ENCODE measurements at regions not wholly inside any gene's neighbourhood (a gene's known extent, or its start where the extent isn't known, plus 50 kb on each side); places are given as distances from the start of the nearest gene placed in this dataset.
"Not testable (repeated sequence)": the region's sequence is repeated elsewhere in the genome, so short reads cannot be mapped to it uniquely, and the experiment has no call there.

GRCh38 chr9:42283179-42283543 lies 99.7 kb downstream of the SPATA31A6 start:
- H3K4me3 ChIP-seq (IDR thresholded peaks at IDR 0.05; ENCODE audit: insufficient read depth, low read depth, low read length); H4K20me1 ChIP-seq (ENCODE audit: insufficient read depth); H3K36me3 ChIP-seq (ENCODE audit: insufficient read depth): not testable (repeated sequence)

GRCh38 chr9:42286145-42286845 lies 102.8 kb downstream of the SPATA31A6 start:
- not testable (repeated sequence) for H3K9ac ChIP-seq; H3K79me2 ChIP-seq (ENCODE audit: insufficient read depth, low read depth); H3K4me1 ChIP-seq (ENCODE audit: low read depth, poor library complexity, severe bottlenecking); H3K4me2 ChIP-seq; H2AFZ ChIP-seq (ENCODE audit: low read depth); H4K20me1 ChIP-seq (ENCODE audit: insufficient read depth); H3K27ac ChIP-seq; H3K27me3 ChIP-seq (ENCODE audit: insufficient read depth, low read depth); H3K36me3 ChIP-seq (ENCODE audit: insufficient read depth); H3K4me3 ChIP-seq (IDR thresholded peaks at IDR 0.05; ENCODE audit: insufficient read depth, low read depth, low read length)

More at GRCh38 chr9:42283179-42283543, 99.7 kb downstream of the SPATA31A6 start:
- not testable (repeated sequence) for H3K9ac ChIP-seq; H3K79me2 ChIP-seq (ENCODE audit: insufficient read depth, low read depth); H3K27me3 ChIP-seq (ENCODE audit: insufficient read depth, low read depth); H3K4me1 ChIP-seq (ENCODE audit: low read depth, poor library complexity, severe bottlenecking); H2AFZ ChIP-seq (ENCODE audit: low read depth); H3K4me2 ChIP-seq; H3K27ac ChIP-seq

DNA sequence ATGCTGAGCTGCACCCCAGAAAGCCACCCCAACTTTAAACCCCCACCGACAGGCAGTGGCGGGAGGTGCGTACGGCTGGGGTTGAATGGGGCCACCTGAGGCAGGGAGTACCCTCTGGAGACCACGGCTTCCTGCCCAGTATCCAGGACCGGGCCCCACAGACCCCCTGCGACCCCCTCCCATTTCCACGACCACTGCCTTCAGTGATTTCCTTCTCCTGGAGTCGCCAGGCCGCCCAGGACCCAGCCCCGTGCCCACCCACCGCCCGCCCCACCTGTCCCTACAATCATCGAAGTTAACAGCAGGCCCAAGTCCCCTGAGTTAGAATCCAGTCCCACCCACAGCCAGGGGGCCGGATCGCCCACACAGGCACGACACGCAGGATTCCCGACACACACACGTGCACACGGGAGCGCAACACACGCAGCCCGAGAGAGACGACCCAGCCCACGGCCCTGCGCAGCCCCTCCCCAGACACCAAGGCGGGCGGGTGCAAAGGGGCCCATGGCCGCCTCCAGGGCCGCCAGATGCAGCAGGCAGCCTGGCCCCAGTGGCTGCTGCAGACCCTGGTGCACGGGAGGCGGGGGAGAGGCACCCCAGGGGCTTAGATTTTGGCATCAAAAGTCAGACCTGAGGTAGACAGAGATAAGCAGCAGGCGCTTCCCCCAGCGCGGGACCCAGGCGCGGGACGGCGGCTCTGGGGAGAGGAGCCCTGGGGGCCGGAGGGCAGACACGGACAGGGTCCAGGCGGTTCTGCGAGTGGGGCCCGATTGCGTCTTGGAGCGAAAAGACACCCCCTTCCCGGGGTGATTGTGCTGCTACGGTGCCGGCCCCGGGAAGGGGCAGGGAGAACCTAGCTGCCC lies 104.8 kb downstream of the SPATA31A6 start:
- H2AFZ ChIP-seq (ENCODE audit: low read depth); H3K4me1 ChIP-seq (ENCODE audit: low read depth, poor library complexity, severe bottlenecking); H3K27ac ChIP-seq; H3K9ac ChIP-seq; H3K4me2 ChIP-seq; H3K27me3 ChIP-seq (ENCODE audit: insufficient read depth, low read depth); H4K20me1 ChIP-seq (ENCODE audit: insufficient read depth); H3K79me2 ChIP-seq (ENCODE audit: insufficient read depth, low read depth); H3K36me3 ChIP-seq (ENCODE audit: insufficient read depth); H3K4me3 ChIP-seq (IDR thresholded peaks at IDR 0.05; ENCODE audit: insufficient read depth, low read depth, low read length): not testable (repeated sequence)

GRCh38 chr9:42288865-42289229 lies 105.4 kb downstream of the SPATA31A6 start:
- H3K79me2 ChIP-seq (ENCODE audit: insufficient read depth, low read depth); H2AFZ ChIP-seq (ENCODE audit: low read depth); H3K4me2 ChIP-seq; H3K4me1 ChIP-seq (ENCODE audit: low read depth, poor library complexity, severe bottlenecking); H4K20me1 ChIP-seq (ENCODE audit: insufficient read depth); H3K27me3 ChIP-seq (ENCODE audit: insufficient read depth, low read depth); H3K4me3 ChIP-seq (IDR thresholded peaks at IDR 0.05; ENCODE audit: insufficient read depth, low read depth, low read length); H3K27ac ChIP-seq; H3K36me3 ChIP-seq (ENCODE audit: insufficient read depth); H3K9ac ChIP-seq: not testable (repeated sequence)

- H3K4me3 ChIP-seq (IDR thresholded peaks at IDR 0.05; ENCODE audit: insufficient read depth, low read depth, low read length); H3K79me2 ChIP-seq (ENCODE audit: insufficient read depth, low read depth); H3K36me3 ChIP-seq (ENCODE audit: insufficient read depth); H3K4me2 ChIP-seq; H3K27ac ChIP-seq; H2AFZ ChIP-seq (ENCODE audit: low read depth); H3K4me1 ChIP-seq (ENCODE audit: low read depth, poor library complexity, severe bottlenecking); H3K27me3 ChIP-seq (ENCODE audit: insufficient read depth, low read depth); H3K9ac ChIP-seq; H4K20me1 ChIP-seq (ENCODE audit: insufficient read depth): not testable (repeated sequence)
These were observed 116.7 kb downstream of the SPATA31A6 start for GRCh38 chr9:42300124-42300523.

DNA sequence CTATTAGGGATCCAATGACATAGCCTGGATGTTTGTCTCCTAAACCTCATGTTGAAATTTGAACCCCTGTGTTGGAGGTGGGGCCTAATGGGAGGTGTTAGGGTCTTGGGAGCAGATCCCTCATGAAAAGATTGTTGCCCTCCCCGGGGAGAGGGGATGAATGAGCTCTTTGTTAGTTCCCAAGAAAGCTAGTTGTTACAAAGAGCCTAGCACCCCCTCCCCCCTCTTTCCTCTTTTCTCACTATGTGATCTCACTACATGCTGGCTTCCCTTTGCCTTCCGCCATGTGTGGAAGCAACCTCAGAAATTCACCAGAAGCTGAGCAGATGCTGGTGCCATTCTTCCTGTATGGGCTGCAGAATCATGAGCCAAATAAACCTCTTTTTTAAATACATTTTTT lies 123.2 kb downstream of the SPATA31A6 start:
- H2AFZ ChIP-seq (ENCODE audit: low read depth); H4K20me1 ChIP-seq (ENCODE audit: insufficient read depth); H3K27me3 ChIP-seq (ENCODE audit: insufficient read depth, low read depth); H3K79me2 ChIP-seq (ENCODE audit: insufficient read depth, low read depth); H3K4me3 ChIP-seq (IDR thresholded peaks at IDR 0.05; ENCODE audit: insufficient read depth, low read depth, low read length); H3K4me1 ChIP-seq (ENCODE audit: low read depth, poor library complexity, severe bottlenecking); H3K9ac ChIP-seq; H3K27ac ChIP-seq; H3K4me2 ChIP-seq; H3K36me3 ChIP-seq (ENCODE audit: insufficient read depth): not testable (repeated sequence)

DNA sequence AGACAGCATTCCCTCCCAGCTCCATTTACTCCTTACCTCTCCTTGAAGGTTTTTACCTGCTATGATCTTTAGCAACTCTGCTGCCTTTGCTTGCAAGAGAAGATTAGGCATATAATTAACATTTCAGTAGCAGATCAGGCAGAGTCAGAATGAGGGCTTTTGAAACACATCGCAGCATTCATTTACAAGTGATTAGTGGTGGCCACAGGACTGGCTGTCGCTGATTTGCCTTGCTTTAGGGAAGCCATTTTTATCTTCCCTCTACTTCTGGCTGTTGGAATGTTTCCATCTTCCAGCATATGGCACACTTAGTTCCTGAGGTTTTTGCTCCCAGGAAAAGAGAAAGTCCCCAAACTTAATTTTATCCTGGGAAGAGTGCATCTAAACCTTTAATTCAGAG lies 124.0 kb downstream of the SPATA31A6 start:
- not testable (repeated sequence) for H3K79me2 ChIP-seq (ENCODE audit: insufficient read depth, low read depth); H4K20me1 ChIP-seq (ENCODE audit: insufficient read depth); H3K4me1 ChIP-seq (ENCODE audit: low read depth, poor library complexity, severe bottlenecking); H3K27me3 ChIP-seq (ENCODE audit: insufficient read depth, low read depth); H3K4me3 ChIP-seq (IDR thresholded peaks at IDR 0.05; ENCODE audit: insufficient read depth, low read depth, low read length); H3K36me3 ChIP-seq (ENCODE audit: insufficient read depth); H3K27ac ChIP-seq; H3K9ac ChIP-seq; H2AFZ ChIP-seq (ENCODE audit: low read depth); H3K4me2 ChIP-seq

DNA sequence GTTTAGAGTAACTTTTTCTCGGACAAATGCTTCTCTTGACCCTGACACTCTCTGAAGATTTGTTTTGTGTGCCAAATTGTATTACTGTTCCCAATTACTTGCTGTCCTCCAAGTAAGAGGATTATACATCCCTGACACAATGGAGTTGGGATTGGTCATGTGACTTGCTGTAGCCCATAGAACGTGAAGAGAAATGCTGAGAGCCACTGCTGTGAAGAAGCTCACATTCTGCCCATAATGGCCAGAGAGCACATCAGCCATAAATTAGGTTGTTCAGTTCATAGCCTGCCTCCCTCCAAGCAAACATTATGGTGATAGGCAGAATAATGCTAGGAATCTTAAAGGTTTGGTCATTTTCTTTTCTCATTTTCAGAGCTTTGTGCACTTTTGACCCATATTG lies 127.5 kb downstream of the SPATA31A6 start:
- not testable (repeated sequence) for H4K20me1 ChIP-seq (ENCODE audit: insufficient read depth); H3K79me2 ChIP-seq (ENCODE audit: insufficient read depth, low read depth); H3K27me3 ChIP-seq (ENCODE audit: insufficient read depth, low read depth)

DNA sequence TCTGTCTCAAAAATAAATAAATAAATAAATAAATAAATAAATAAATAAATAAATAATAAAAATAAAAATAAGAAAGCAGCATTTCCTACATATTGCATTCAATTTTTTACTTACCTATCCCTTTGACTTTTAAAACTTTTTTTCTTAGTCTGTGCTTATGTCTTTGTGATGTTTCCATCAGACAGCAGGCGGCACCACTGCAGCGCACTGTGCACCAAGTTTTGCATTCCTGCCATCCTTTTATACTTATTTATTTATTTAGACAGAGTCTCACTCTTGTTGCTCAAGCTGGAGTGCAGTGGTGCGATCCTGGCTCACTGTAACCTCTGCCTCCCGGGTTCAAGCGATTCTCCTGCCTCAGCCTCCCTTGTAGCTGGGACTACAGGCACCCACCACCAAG lies 132.6 kb downstream of the SPATA31A6 start:
- H3K36me3 ChIP-seq (ENCODE audit: insufficient read depth); H4K20me1 ChIP-seq (ENCODE audit: insufficient read depth); H3K27ac ChIP-seq; H3K4me3 ChIP-seq (IDR thresholded peaks at IDR 0.05; ENCODE audit: insufficient read depth, low read depth, low read length); H3K4me2 ChIP-seq; H3K4me1 ChIP-seq (ENCODE audit: low read depth, poor library complexity, severe bottlenecking); H2AFZ ChIP-seq (ENCODE audit: low read depth); H3K27me3 ChIP-seq (ENCODE audit: insufficient read depth, low read depth); H3K9ac ChIP-seq; H3K79me2 ChIP-seq (ENCODE audit: insufficient read depth, low read depth): not testable (repeated sequence)

More for the DNA sequence above, 127.5 kb downstream of the SPATA31A6 start:
- not testable (repeated sequence) for H2AFZ ChIP-seq (ENCODE audit: low read depth); H3K27ac ChIP-seq; H3K36me3 ChIP-seq (ENCODE audit: insufficient read depth); H3K4me3 ChIP-seq (IDR thresholded peaks at IDR 0.05; ENCODE audit: insufficient read depth, low read depth, low read length); H3K4me2 ChIP-seq; H3K4me1 ChIP-seq (ENCODE audit: low read depth, poor library complexity, severe bottlenecking); H3K9ac ChIP-seq

- not testable (repeated sequence) for H3K27me3 ChIP-seq (ENCODE audit: insufficient read depth, low read depth); H3K4me2 ChIP-seq; H3K79me2 ChIP-seq (ENCODE audit: insufficient read depth, low read depth); H3K4me1 ChIP-seq (ENCODE audit: low read depth, poor library complexity, severe bottlenecking); H4K20me1 ChIP-seq (ENCODE audit: insufficient read depth); H3K9ac ChIP-seq; H3K36me3 ChIP-seq (ENCODE audit: insufficient read depth); H3K4me3 ChIP-seq (IDR thresholded peaks at IDR 0.05; ENCODE audit: insufficient read depth, low read depth, low read length); H2AFZ ChIP-seq (ENCODE audit: low read depth); H3K27ac ChIP-seq
These were observed 134.2 kb downstream of the SPATA31A6 start for GRCh38 chr9:42317677-42318076.

Measured in KMS-11 (cell line).